OCI-LY3 (cell line): ENCODE measurements at regions not wholly inside any gene's neighbourhood (a gene's known extent, or its start where the extent isn't known, plus 50 kb on each side); places are given as distances from the start of the nearest gene placed in this dataset.

ENCODE experiments used
- CTCF ChIP-seq: fragments of 200-600, 300-600 bp; sonication (generic); IDR thresholded peaks from 2 replicates; pipeline ENCODE4 v1.5.1; 2014; ENCODE audit warnings: antibody characterized with exemption, low read length, low read depth
- EZH2phosphoT487 ChIP-seq: fragments of 200-600 bp; shearing (Covaris generic); IDR thresholded peaks from 2 replicates; pipeline ENCODE4 v1.6.1; 2018; ENCODE audit warnings: antibody characterized with exemption, mixed run types, low read depth

- TF ChIP-seq CTCF (no peak), EZH2phosphoT487 (no peak)
Measured at GRCh38 chr6:11414176-11414963, 123.2 kb upstream of the TMEM170B start.
